Esophagus muscularis mucosa (tissue), 3 donors: ENCODE measurements at regions not wholly inside any gene's neighbourhood (a gene's known extent, or its start where the extent isn't known, plus 50 kb on each side); places are given as distances from the start of the nearest gene placed in this dataset.

Experiments
- CTCF ChIP-seq, 3 experiments: fragments of 200-600 bp in 2 of 3; fragments of 450-650 bp in 1 of 3; sonication (generic) in 2 of 3; IDR thresholded peaks; one replicate each; pipeline ENCODE4 v1.5.1; 2017 to 2019; ENCODE audit warnings: antibody characterized with exemption in 3 of 3, mild to moderate bottlenecking in 2 of 3, moderate library complexity in 1 of 3
- POLR2A ChIP-seq: fragments of 450-650 bp; IDR thresholded peaks from one replicate; pipeline ENCODE4 v1.6.1; 2017; ENCODE audit warnings: antibody characterized with exemption, moderate library complexity, mild to moderate bottlenecking, low read depth

GRCh38 chr1:105865546-105865945 lies 1190.9 kb upstream of the PRMT6 start:
- TF ChIP-seq CTCF (IDR thresholded peaks at IDR 0.05) (no peak), POLR2A (no peak)
